AG04449 (cell line): ENCODE measurements at regions not wholly inside any gene's neighbourhood (a gene's known extent, or its start where the extent isn't known, plus 50 kb on each side); places are given as distances from the start of the nearest gene placed in this dataset.

Experiments
- CTCF ChIA-PET: fragments of 350-600 bp; formaldehyde crosslinking; extraction: SDS; loops from one replicate; lab custom pipeline; 2021; ENCODE audit warnings: antibody characterized with exemption; lab: Yijun Ruan, JAX
- POLR2A ChIA-PET: fragments of 400-600, 350-600 bp; formaldehyde crosslinking; extraction: SDS; loops from one replicate; lab custom pipeline; 2020; ENCODE audit warnings: antibody characterized with exemption, inconsistent platforms; lab: Yijun Ruan, JAX
- DNase-seq: peaks from one replicate; pipeline ENCODE4 v3.0.0-alpha.2; 2010; ENCODE audit warnings: low read depth, low spot score
- H3K4me3 ChIP-seq: 2 replicates; pipeline ENCODE4 v1.5.1; 2011; ENCODE audit warnings: low read depth, mild to moderate bottlenecking, control low read depth, low read length
- TF ChIP-seq, protein P1 (sequence below): IDR thresholded peaks from one replicate; pipeline ENCODE4 v1.5.1; 2011; ENCODE audit warnings: mild to moderate bottlenecking, moderate library complexity, low read length, control low read depth, inconsistent platforms; ENCODE audit not compliant: insufficient read depth; ENCODE audit errors: missing control alignments

DNA sequence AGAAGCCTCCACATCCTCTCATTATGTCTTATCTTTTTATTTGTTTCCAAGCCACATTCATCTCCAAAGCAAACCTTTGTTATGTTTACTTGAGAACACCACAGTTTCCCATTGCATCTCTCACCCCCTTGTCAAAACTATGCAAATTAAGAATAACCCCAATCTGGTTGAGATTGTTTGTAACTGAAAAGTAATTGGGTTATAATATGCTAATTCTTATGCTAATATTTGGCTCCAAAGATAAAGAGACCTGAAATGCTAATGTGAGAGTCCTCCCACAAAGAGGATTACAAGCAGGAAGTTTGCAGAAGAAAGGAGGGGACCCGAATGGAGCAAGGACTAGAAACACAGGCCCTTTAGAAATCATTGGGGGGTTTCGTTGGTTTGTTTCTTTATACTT, 92.9 kb upstream of the UBL3 start:
- DNase-seq: no peak
- CTCF ChIA-PET: no interaction called here
- TF ChIP-seq, protein P1, sequence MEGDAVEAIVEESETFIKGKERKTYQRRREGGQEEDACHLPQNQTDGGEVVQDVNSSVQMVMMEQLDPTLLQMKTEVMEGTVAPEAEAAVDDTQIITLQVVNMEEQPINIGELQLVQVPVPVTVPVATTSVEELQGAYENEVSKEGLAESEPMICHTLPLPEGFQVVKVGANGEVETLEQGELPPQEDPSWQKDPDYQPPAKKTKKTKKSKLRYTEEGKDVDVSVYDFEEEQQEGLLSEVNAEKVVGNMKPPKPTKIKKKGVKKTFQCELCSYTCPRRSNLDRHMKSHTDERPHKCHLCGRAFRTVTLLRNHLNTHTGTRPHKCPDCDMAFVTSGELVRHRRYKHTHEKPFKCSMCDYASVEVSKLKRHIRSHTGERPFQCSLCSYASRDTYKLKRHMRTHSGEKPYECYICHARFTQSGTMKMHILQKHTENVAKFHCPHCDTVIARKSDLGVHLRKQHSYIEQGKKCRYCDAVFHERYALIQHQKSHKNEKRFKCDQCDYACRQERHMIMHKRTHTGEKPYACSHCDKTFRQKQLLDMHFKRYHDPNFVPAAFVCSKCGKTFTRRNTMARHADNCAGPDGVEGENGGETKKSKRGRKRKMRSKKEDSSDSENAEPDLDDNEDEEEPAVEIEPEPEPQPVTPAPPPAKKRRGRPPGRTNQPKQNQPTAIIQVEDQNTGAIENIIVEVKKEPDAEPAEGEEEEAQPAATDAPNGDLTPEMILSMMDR: no peak
- no peak overlapping the region for H3K4me3 ChIP-seq
- POLR2A ChIA-PET: no interaction called here

DNA sequence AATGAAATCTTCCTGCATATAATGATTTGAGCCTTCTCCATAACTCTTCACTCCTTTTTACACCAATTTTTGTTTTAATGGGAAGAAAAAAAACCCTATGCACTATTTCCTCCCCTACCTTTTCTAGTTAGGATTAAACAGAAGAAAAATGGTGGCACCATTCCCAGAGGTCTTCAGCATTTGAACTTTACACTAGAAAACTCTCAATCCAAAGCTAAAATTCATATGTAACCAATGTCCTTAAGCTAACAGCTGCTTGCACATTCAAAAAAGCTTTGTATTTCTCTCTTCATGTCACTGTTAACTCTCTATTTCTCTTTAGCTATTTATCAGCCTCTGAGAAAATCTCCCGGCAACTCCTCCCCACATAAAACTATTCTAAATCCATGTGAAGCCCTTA, 90.3 kb upstream of the UBL3 start:
- no peak overlapping the region for H3K4me3 ChIP-seq
- ChIA-PET POLR2A (no interaction called here), CTCF (interaction anchor here (1.4 to 4.6 kb wide), 4 partner anchors 9 to 171 kb away, joined by 3 to 21 read pairs (median 6); no protein-coding TSS in a partner anchor)
- TF ChIP-seq, protein P1: no peak
- DNase-seq: no peak

DNA sequence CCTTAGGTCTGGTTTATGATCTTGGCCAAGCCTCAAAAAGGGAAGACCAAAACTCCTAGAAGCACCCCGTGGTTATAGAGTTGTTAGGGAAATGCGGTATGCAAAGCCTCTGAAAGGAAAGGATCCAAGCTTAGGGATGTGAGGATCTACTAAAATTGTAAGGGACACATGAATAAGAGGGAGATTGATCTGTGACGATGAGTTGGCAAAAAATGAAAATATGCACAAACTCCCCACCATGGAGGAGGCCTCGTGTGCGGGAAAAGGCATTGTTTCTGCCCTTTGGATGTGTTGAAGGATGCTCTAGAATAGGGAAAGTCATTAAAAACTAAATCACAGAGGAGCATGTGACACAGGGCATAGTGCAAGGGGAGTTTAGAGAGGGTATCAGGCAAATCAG, 88.7 kb upstream of the UBL3 start:
- no peak for DNase-seq
- TF ChIP-seq, protein P1: no peak
- no peak overlapping the region for H3K4me3 ChIP-seq
- POLR2A ChIA-PET: no interaction called here
- CTCF ChIA-PET: interaction anchor here (1.9 to 4.6 kb wide), 2 partner anchors 15 to 173 kb away, joined by 7 to 21 read pairs; no protein-coding TSS in a partner anchor

DNA sequence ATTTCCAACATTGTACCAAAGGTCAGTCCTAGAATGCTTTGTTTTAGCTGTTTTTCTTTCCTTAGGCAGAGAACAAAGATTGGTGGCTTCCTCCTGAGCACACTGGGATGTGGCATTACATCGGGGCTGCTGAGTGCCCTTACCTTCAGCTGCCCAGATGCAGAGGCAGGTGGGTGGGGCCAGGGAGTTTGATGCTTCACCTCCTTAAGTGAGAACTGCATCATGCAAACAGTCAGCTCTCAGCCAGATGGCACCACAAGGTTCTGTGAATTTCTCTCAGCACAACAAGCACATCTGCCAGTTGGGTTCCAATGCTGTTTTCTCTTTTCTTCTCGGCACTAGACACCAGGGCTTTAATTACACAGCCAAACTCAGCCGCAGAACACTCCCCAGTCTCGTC, 87.4 kb upstream of the UBL3 start:
- DNase-seq: no peak
- TF ChIP-seq, protein P1: no peak
- POLR2A ChIA-PET: no interaction called here
- CTCF ChIA-PET: interaction anchor here (0.6 to 5.6 kb wide), 3 partner anchors 13 to 408 kb away, joined by 3 to 51 read pairs (median 21); no protein-coding TSS in a partner anchor
- H3K4me3 ChIP-seq: no peak overlapping the region

DNA sequence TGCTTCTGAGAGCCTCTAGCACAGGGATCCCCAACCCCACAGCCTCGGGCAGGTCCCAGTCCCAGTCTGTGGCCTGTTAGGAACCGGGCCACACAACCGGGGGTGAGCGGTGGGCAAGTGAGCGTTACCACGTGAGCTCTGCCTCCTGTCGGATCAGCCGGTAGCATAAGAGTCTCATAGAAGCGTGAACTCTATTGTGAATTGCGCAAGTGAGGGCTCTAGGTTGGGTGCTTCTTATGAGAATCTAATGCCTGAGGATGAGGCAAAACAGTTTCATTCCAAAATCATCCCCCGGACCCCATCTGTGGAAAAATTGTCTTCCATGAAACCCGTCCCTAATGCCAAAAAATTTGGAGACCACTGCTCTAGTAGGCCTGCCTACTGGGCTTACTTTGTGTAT, 87.0 kb upstream of the UBL3 start:
- ChIA-PET POLR2A (no interaction called here), CTCF (interaction anchor here (5.6 kb wide), 1 partner anchor 13 kb away, joined by 51 read pairs; no protein-coding TSS in a partner anchor)
- TF ChIP-seq, protein P1: no peak
- no peak overlapping the region for H3K4me3 ChIP-seq
- DNase-seq: no peak

DNA sequence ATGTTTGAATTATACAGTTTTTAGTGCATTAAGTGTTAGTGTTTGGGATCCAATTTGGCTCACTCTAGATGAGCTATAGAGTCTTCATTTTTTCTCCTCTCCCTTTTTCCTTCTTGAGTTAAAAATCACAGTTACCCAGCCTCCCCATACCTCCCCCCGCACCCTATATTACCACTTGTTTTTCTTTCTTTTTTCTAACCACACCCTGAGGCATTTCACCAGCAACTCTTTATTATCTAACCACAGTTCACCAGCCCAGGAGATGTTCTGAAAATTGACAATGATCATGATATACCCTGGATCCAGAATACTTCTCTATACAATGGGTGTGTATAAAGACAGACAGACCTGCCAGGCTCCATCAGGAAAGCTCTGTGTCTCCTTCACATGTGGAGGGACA, 86.5 kb upstream of the UBL3 start:
- POLR2A ChIA-PET: no interaction called here
- CTCF ChIA-PET: interaction anchor here (1.5 to 5.6 kb wide), 2 partner anchors 13 to 196 kb away, joined by 3 to 51 read pairs; no protein-coding TSS in a partner anchor
- no peak for DNase-seq
- no peak overlapping the region for H3K4me3 ChIP-seq
- TF ChIP-seq, protein P1: no peak
